ENCODE measurements at regions not wholly inside any gene's neighbourhood (a gene's known extent, or its start where the extent isn't known, plus 50 kb on each side); places are given as distances from the start of the nearest gene placed in this dataset.
A peak's percentile ranks its signal among the peaks of the same experiment; 100 is the strongest.

GRCh38 chrX:120793098-120793497 lies 82.6 kb downstream of the CT47B1 start:
- DNase-seq (no peak), ATAC-seq (replicated peaks in 1 of 4) (no peak)
- no peaks in the 10 kb centered on the region for H3K27me3 Mint-ChIP-seq
- Histone ChIP-seq H3K36me3 (ENCODE audit: control insufficient read depth in 2 of 2, extremely low read depth in 1 of 2, insufficient read depth in 1 of 2, low read length in 1 of 2) (no peaks in the 10 kb centered on the region), H3K4me1 (ENCODE audit: control insufficient read depth in 1 of 2, extremely low read depth in 1 of 2, insufficient read depth in 2 of 2, low read length in 2 of 2) (peaks cover 0 to 5% of the 10 kb centered on the region in 2 experiments), H3K4me3 (ENCODE audit: control insufficient read depth in 1 of 2, extremely low read depth in 1 of 2, low read length in 1 of 2) (no peak overlapping the region), H3K27ac (ENCODE audit: low read length) (no peak overlapping the region), H3K27me3 (replicated peaks in 1 of 2; ENCODE audit: control insufficient read depth in 2 of 2, extremely low read depth in 1 of 2, insufficient read depth in 2 of 2, low read length in 1 of 2) (no peaks in the 10 kb centered on the region), H3K9me3 (no peaks in the 10 kb centered on the region)
- CTCF ChIA-PET, result no interaction called here
- peaks cover 25 to 48% (median 33%) of the 10 kb centered on the region in 3 donors for H3K4me1 Mint-ChIP-seq
- H3K9me3 Mint-ChIP-seq, result no peaks in the 10 kb centered on the region
- H3K27ac Mint-ChIP-seq, result no peak overlapping the region
- H3K4me3 Mint-ChIP-seq, result no peak overlapping the region
- POLR2A ChIA-PET, result no interaction called here
- H3K36me3 Mint-ChIP-seq, result no peaks in the 10 kb centered on the region

GRCh38 chrX:120791013-120791643 lies 84.5 kb downstream of the CT47B1 start:
- CTCF ChIA-PET, result interaction anchor here (0.6 to 1.4 kb wide), 7 partner anchors 21 to 1189 kb away, joined by 3 to 7 read pairs (median 4); no protein-coding TSS in a partner anchor
- POLR2A ChIA-PET, result interaction anchor here (0.7 to 0.8 kb wide), 3 partner anchors 27 to 525 kb away, joined by 6 to 13 read pairs (median 11); no protein-coding TSS in a partner anchor
- no peak for ATAC-seq (replicated peaks in 1 of 4)

GRCh38 chrX:120790552-120790951 lies 85.1 kb downstream of the CT47B1 start:
- Mint-ChIP-seq H3K36me3 (no peaks in the 10 kb centered on the region), H3K27ac (peak overlapping the region; percentile 45 to 79)

More at GRCh38 chrX:120791013-120791643, 84.5 kb downstream of the CT47B1 start:
- Histone ChIP-seq H3K4me1 (ENCODE audit: control insufficient read depth in 1 of 2, extremely low read depth in 1 of 2, insufficient read depth in 2 of 2, low read length in 2 of 2) (no peaks in the 10 kb centered on the region), H3K4me3 (ENCODE audit: control insufficient read depth in 1 of 2, extremely low read depth in 1 of 2, low read length in 1 of 2) (no peak overlapping the region), H3K27ac (ENCODE audit: low read length) (no peak overlapping the region), H3K27me3 (replicated peaks in 1 of 2; ENCODE audit: control insufficient read depth in 2 of 2, extremely low read depth in 1 of 2, insufficient read depth in 2 of 2, low read length in 1 of 2) (no peaks in the 10 kb centered on the region), H3K36me3 (ENCODE audit: control insufficient read depth in 2 of 2, extremely low read depth in 1 of 2, insufficient read depth in 1 of 2, low read length in 1 of 2) (no peaks in the 10 kb centered on the region), H3K9me3 (no peaks in the 10 kb centered on the region)
- Mint-ChIP-seq H3K4me1 (peaks cover 14 to 30% (median 21%) of the 10 kb centered on the region in 3 donors), H3K27ac (peak overlapping the region in 1 of 2 donors; percentile 79), H3K36me3 (no peaks in the 10 kb centered on the region), H3K9me3 (no peaks in the 10 kb centered on the region), H3K4me3 (peak overlapping the region in 1 of 3 donors; percentile 15), H3K27me3 (peaks cover 0 to 5% of the 10 kb centered on the region in 2 donors)
- WGBS (ENCODE audit: insufficient coverage), result 80% methylated on average over 1 of the region's 2 CpGs
- no peak for DNase-seq

GRCh38 chrX:120790118-120790517 lies 85.5 kb downstream of the CT47B1 start:
- no peaks in the 10 kb centered on the region for H3K36me3 Mint-ChIP-seq
- WGBS (ENCODE audit: insufficient coverage), result no CpG with 5 or more reads among the region's 5 CpGs
- Histone ChIP-seq H3K4me1 (ENCODE audit: control insufficient read depth in 1 of 2, extremely low read depth in 1 of 2, insufficient read depth in 2 of 2, low read length in 2 of 2) (no peaks in the 10 kb centered on the region), H3K27me3 (replicated peaks in 1 of 2; ENCODE audit: control insufficient read depth in 2 of 2, extremely low read depth in 1 of 2, insufficient read depth in 2 of 2, low read length in 1 of 2) (no peaks in the 10 kb centered on the region), H3K27ac (ENCODE audit: low read length) (no peak overlapping the region), H3K9me3 (no peaks in the 10 kb centered on the region), H3K4me3 (ENCODE audit: control insufficient read depth in 1 of 2, extremely low read depth in 1 of 2, low read length in 1 of 2) (no peak overlapping the region), H3K36me3 (ENCODE audit: control insufficient read depth in 2 of 2, extremely low read depth in 1 of 2, insufficient read depth in 1 of 2, low read length in 1 of 2) (no peaks in the 10 kb centered on the region)
- H3K4me1 Mint-ChIP-seq, result peaks cover 14 to 21% (median 21%) of the 10 kb centered on the region in 3 donors
- H3K4me3 Mint-ChIP-seq, result peak overlapping the region in 2 of 3 donors; percentile 2 to 15
- DNase-seq (peak in 19 of 35 experiments; percentile 0 to 72 (median 8)), ATAC-seq (replicated peaks in 1 of 4) (peak; percentile 67 to 77 (median 73))
- H3K27ac Mint-ChIP-seq, result peak overlapping the region; percentile 45 to 79
- ChIA-PET CTCF (interaction anchor here (0.6 to 1.7 kb wide), 8 partner anchors 13 to 1848 kb away, joined by 3 to 7 read pairs (median 4); partner anchors contain the start of gene MCTS1 (in 1 of the 2)), POLR2A (interaction anchor here (0.7 to 0.8 kb wide), 3 partner anchors 26 to 526 kb away, joined by 6 to 13 read pairs (median 11); no protein-coding TSS in a partner anchor)
- no peaks in the 10 kb centered on the region for H3K9me3 Mint-ChIP-seq
- peaks cover 0 to 14% of the 10 kb centered on the region in 2 donors for H3K27me3 Mint-ChIP-seq

More at GRCh38 chrX:120790552-120790951, 85.1 kb downstream of the CT47B1 start:
- no peaks in the 10 kb centered on the region for H3K9me3 Mint-ChIP-seq
- H3K36me3 ChIP-seq (ENCODE audit: control insufficient read depth in 2 of 2, extremely low read depth in 1 of 2, insufficient read depth in 1 of 2, low read length in 1 of 2), result no peaks in the 10 kb centered on the region
- H3K4me3 ChIP-seq (ENCODE audit: control insufficient read depth in 1 of 2, extremely low read depth in 1 of 2, low read length in 1 of 2), result no peak overlapping the region
- WGBS (ENCODE audit: insufficient coverage), result no CpG with 5 or more reads among the region's 4 CpGs
- DNase-seq, result peak in 1 of 35 experiments; percentile 0
- H3K27me3 Mint-ChIP-seq, result peaks cover 0 to 10% of the 10 kb centered on the region in 2 donors
- H3K9me3 ChIP-seq, result no peaks in the 10 kb centered on the region
- no peak overlapping the region for H3K27ac ChIP-seq (ENCODE audit: low read length)
- POLR2A ChIA-PET, result interaction anchor here (0.7 to 0.8 kb wide), 3 partner anchors 26 to 526 kb away, joined by 6 to 13 read pairs (median 11); no protein-coding TSS in a partner anchor
- no peaks in the 10 kb centered on the region for H3K4me1 ChIP-seq (ENCODE audit: control insufficient read depth in 1 of 2, extremely low read depth in 1 of 2, insufficient read depth in 2 of 2, low read length in 2 of 2)
- H3K27me3 ChIP-seq (replicated peaks in 1 of 2; ENCODE audit: control insufficient read depth in 2 of 2, extremely low read depth in 1 of 2, insufficient read depth in 2 of 2, low read length in 1 of 2), result no peaks in the 10 kb centered on the region
- peaks cover 14 to 25% (median 21%) of the 10 kb centered on the region in 3 donors for H3K4me1 Mint-ChIP-seq
- ATAC-seq (replicated peaks in 1 of 4), result peak in 1 of 4 experiments; percentile 33
- peak overlapping the region; percentile 2 to 15 (median 13) for H3K4me3 Mint-ChIP-seq
- CTCF ChIA-PET, result interaction anchor here (0.6 to 1.7 kb wide), 10 partner anchors 13 to 1847 kb away, joined by 3 to 7 read pairs (median 4); partner anchors contain the start of gene MCTS1 (in 1 of the 2)

- H3K36me3 ChIP-seq (ENCODE audit: control insufficient read depth in 2 of 2, extremely low read depth in 1 of 2, insufficient read depth in 1 of 2, low read length in 1 of 2), result no peaks in the 10 kb centered on the region
- no peak overlapping the region for H3K4me3 Mint-ChIP-seq
- no peaks in the 10 kb centered on the region for H3K9me3 ChIP-seq
- H3K9me3 Mint-ChIP-seq, result no peaks in the 10 kb centered on the region
- DNase-seq, result no peak
- no peak for ATAC-seq (replicated peaks in 1 of 4)
- H3K27ac ChIP-seq (ENCODE audit: low read length), result no peak overlapping the region
- H3K4me1 Mint-ChIP-seq, result no peaks in the 10 kb centered on the region
- POLR2A ChIA-PET, result no interaction called here
- H3K36me3 Mint-ChIP-seq, result no peaks in the 10 kb centered on the region
- no peaks in the 10 kb centered on the region for H3K4me1 ChIP-seq (ENCODE audit: control insufficient read depth in 1 of 2, extremely low read depth in 1 of 2, insufficient read depth in 2 of 2, low read length in 2 of 2)
- H3K27ac Mint-ChIP-seq, result no peak overlapping the region
- H3K27me3 Mint-ChIP-seq, result peaks cover 0 to 21% of the 10 kb centered on the region in 2 donors
- H3K27me3 ChIP-seq (replicated peaks in 1 of 2; ENCODE audit: control insufficient read depth in 2 of 2, extremely low read depth in 1 of 2, insufficient read depth in 2 of 2, low read length in 1 of 2), result no peaks in the 10 kb centered on the region
- CTCF ChIA-PET, result no interaction called here
- WGBS (ENCODE audit: insufficient coverage), result no CpG with 5 or more reads among the region's 2 CpGs
- no peak overlapping the region for H3K4me3 ChIP-seq (ENCODE audit: control insufficient read depth in 1 of 2, extremely low read depth in 1 of 2, low read length in 1 of 2)
Measured at GRCh38 chrX:120781403-120781802, 94.3 kb downstream of the CT47B1 start.

- no peak overlapping the region for H3K27ac ChIP-seq (ENCODE audit: low read length)
- no peaks in the 10 kb centered on the region for H3K27me3 ChIP-seq (replicated peaks in 1 of 2; ENCODE audit: control insufficient read depth in 2 of 2, extremely low read depth in 1 of 2, insufficient read depth in 2 of 2, low read length in 1 of 2)
- no peak overlapping the region for H3K27ac Mint-ChIP-seq
- no peaks in the 10 kb centered on the region for H3K36me3 Mint-ChIP-seq
- no CpG with 5 or more reads among the region's 3 CpGs for whole genome bisulfite sequencing (ENCODE audit: insufficient coverage)
- no peak overlapping the region for H3K4me3 ChIP-seq (ENCODE audit: control insufficient read depth in 1 of 2, extremely low read depth in 1 of 2, low read length in 1 of 2)
- H3K4me1 Mint-ChIP-seq, result peaks cover 0 to 2% (median 0%) of the 10 kb centered on the region in 3 donors
- CTCF ChIA-PET, result no interaction called here
- no peak overlapping the region for H3K4me3 Mint-ChIP-seq
- ATAC-seq (replicated peaks in 1 of 4) (no peak), DNase-seq (no peak)
- no peaks in the 10 kb centered on the region for H3K36me3 ChIP-seq (ENCODE audit: control insufficient read depth in 2 of 2, extremely low read depth in 1 of 2, insufficient read depth in 1 of 2, low read length in 1 of 2)
- H3K9me3 ChIP-seq, result no peaks in the 10 kb centered on the region
- H3K4me1 ChIP-seq (ENCODE audit: control insufficient read depth in 1 of 2, extremely low read depth in 1 of 2, insufficient read depth in 2 of 2, low read length in 2 of 2), result no peaks in the 10 kb centered on the region
- H3K27me3 Mint-ChIP-seq, result peaks cover 2 to 11% of the 10 kb centered on the region in 2 donors
- no peaks in the 10 kb centered on the region for H3K9me3 Mint-ChIP-seq
- POLR2A ChIA-PET, result no interaction called here
Measured at GRCh38 chrX:120775959-120776358, 99.7 kb downstream of the CT47B1 start.

Data from T-cell (primary cell).